OCI-LY3 (cell line): ENCODE measurements at regions not wholly inside any gene's neighbourhood (a gene's known extent, or its start where the extent isn't known, plus 50 kb on each side); places are given as distances from the start of the nearest gene placed in this dataset.

Source experiments
- H2AFZ ChIP-seq: fragments of 200-600, 300-600 bp; shearing (Covaris generic); 2 replicates; pipeline ENCODE4 v1.6.0; 2014; ENCODE audit warnings: antibody characterized with exemption, low read depth, low read length
- H3K27ac ChIP-seq: fragments of 200-600, 300-600 bp; sonication (generic); 2 replicates; pipeline ENCODE4 v1.5.1; 2014; ENCODE audit warnings: mild to moderate bottlenecking, low read length, moderate library complexity, mixed read lengths
- H3K27me3 ChIP-seq: fragments of 200-600, 300-600 bp; sonication (generic); 2 replicates; pipeline ENCODE4 v1.6.1; 2014; ENCODE audit warnings: low read depth, low read length, mixed read lengths
- H3K36me3 ChIP-seq: fragments of 200-600, 300-600 bp; sonication (generic); replicated peaks from 2 replicates; pipeline ENCODE3; 2014; ENCODE audit warnings: low read depth, low read length, mixed read lengths
- H3K4me1 ChIP-seq: fragments of 300-600, 200-600 bp; sonication (generic); 2 replicates; pipeline ENCODE4 v1.6.1; 2014; ENCODE audit warnings: low read length, mixed read lengths
- H3K4me2 ChIP-seq: fragments of 200-600, 300-600 bp; sonication (generic); 2 replicates; pipeline ENCODE4 v1.6.1; 2014; ENCODE audit warnings: low read length, mixed read lengths
- H3K4me3 ChIP-seq: fragments of 300-600, 200-600 bp; sonication (generic); 2 replicates; pipeline ENCODE4 v1.5.1; 2014; ENCODE audit warnings: antibody characterized with exemption, mild to moderate bottlenecking, low read length, moderate library complexity
- H3K79me2 ChIP-seq: fragments of 300-600, 200-600 bp; shearing (Covaris generic); 2 replicates; pipeline ENCODE4 v1.6.1; 2014; ENCODE audit warnings: mild to moderate bottlenecking, low read length, mixed read lengths
- H3K9ac ChIP-seq: fragments of 300-600, 200-600 bp; shearing (Covaris generic); 2 replicates; pipeline ENCODE4 v1.6.0; 2014; ENCODE audit warnings: mild to moderate bottlenecking, low read length, moderate library complexity
- H3K9me3 ChIP-seq: fragments of 200-600, 300-600 bp; shearing (Covaris generic); 2 replicates; pipeline ENCODE4 v1.6.1; 2014; ENCODE audit warnings: low read length, mixed read lengths; ENCODE audit not compliant: insufficient read depth
- H4K20me1 ChIP-seq: fragments of 200-600, 300-600 bp; sonication (generic); 2 replicates; pipeline ENCODE4 v1.6.1; 2016; ENCODE audit warnings: low read length, mixed read lengths; ENCODE audit not compliant: insufficient read depth
- CTCF ChIP-seq: fragments of 200-600, 300-600 bp; sonication (generic); IDR thresholded peaks from 2 replicates; pipeline ENCODE4 v1.5.1; 2014; ENCODE audit warnings: antibody characterized with exemption, low read length, low read depth
- EZH2phosphoT487 ChIP-seq: fragments of 200-600 bp; shearing (Covaris generic); IDR thresholded peaks from 2 replicates; pipeline ENCODE4 v1.6.1; 2018; ENCODE audit warnings: antibody characterized with exemption, mixed run types, low read depth

- no peaks in the 10 kb centered on the region for H3K9me3 ChIP-seq
- TF ChIP-seq CTCF, result no peak
- no peak for TF ChIP-seq EZH2phosphoT487
- H3K4me3 ChIP-seq, result no peak overlapping the region
- no peaks in the 10 kb centered on the region for H3K27me3 ChIP-seq
- H3K27ac ChIP-seq, result no peak overlapping the region
- H2AFZ ChIP-seq, result no peak overlapping the region
- no peaks in the 10 kb centered on the region for H4K20me1 ChIP-seq
- no peak overlapping the region for H3K9ac ChIP-seq
- peaks cover 22% of the 10 kb centered on the region for H3K4me1 ChIP-seq
- peaks cover 7% of the 10 kb centered on the region for H3K36me3 ChIP-seq
- no peak overlapping the region for H3K4me2 ChIP-seq
- no peaks in the 10 kb centered on the region for H3K79me2 ChIP-seq
Observed at GRCh38 chr14:71672596-71672995, 259.6 kb upstream of the RGS6 start.

GRCh38 chr14:71675126-71675899 lies 256.9 kb upstream of the RGS6 start:
- Histone ChIP-seq H3K27ac (no peak overlapping the region), H3K4me3 (no peak overlapping the region), H3K9me3 (no peaks in the 10 kb centered on the region), H2AFZ (no peak overlapping the region), H3K27me3 (no peaks in the 10 kb centered on the region), H3K4me1 (peaks cover 16% of the 10 kb centered on the region), H4K20me1 (no peaks in the 10 kb centered on the region), H3K79me2 (no peaks in the 10 kb centered on the region), H3K4me2 (no peak overlapping the region), H3K9ac (no peak overlapping the region), H3K36me3 (peaks cover 7% of the 10 kb centered on the region)
- no peak for TF ChIP-seq CTCF
- TF ChIP-seq EZH2phosphoT487, result no peak

DNA sequence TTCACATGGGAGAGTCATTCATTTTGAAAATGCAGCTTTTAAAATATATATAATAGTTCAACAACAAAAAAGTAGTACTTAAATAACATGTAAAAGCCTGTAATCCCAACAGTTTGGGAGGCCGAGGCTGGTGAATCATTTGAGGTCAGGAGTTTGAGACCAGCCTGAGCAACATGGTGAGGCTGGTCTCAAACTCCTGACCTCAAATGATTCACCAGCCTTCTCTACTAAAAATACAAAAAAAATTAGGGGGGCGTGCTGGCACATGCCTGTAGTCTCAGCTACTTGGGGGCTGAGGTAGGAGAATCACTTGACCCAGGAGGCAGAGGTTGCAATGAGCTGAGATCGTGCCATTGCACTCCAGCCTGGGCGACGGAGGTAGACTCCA lies 256.3 kb upstream of the RGS6 start:
- Histone ChIP-seq H3K36me3 (peaks cover 7% of the 10 kb centered on the region), H3K4me3 (no peak overlapping the region), H3K4me1 (peaks cover 14% of the 10 kb centered on the region), H3K9me3 (no peaks in the 10 kb centered on the region), H2AFZ (no peak overlapping the region), H3K79me2 (no peaks in the 10 kb centered on the region), H4K20me1 (no peaks in the 10 kb centered on the region), H3K27me3 (no peaks in the 10 kb centered on the region), H3K9ac (no peak overlapping the region), H3K4me2 (no peak overlapping the region), H3K27ac (no peak overlapping the region)
- TF ChIP-seq CTCF (no peak), EZH2phosphoT487 (no peak)

DNA sequence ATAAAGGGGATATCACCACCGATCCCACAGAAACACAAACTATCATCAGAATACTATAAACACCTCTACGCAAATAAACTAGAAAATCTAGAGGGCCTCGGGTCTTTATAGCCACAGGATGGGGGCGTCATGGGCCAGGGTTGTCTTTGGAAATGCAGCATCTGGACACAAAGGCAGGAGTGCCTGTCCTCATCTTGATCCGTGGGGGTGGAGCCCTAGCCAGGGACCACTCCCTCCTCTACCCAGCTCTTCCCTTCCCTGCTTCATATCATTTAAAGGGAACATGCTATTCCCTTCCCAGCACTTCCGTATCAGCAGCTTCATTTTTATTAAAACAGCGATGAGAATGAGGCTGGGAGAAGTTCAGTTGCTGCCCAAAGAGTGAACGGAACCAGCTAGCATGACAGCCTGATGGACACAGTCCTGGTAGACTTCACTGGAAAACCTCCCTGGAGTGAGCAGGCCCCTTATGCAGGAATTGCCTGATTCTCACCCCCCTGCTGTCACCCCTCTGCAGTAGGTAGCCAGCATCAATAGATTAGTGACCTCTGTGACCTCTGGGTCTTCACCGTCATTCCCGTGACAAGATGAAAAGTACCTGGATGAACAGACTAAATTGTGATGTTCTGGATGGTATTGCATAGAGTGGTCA lies 251.4 kb upstream of the RGS6 start:
- Histone ChIP-seq H3K79me2 (no peaks in the 10 kb centered on the region), H3K36me3 (peaks cover 4% of the 10 kb centered on the region), H3K4me1 (no peaks in the 10 kb centered on the region), H2AFZ (no peak overlapping the region), H3K27me3 (no peaks in the 10 kb centered on the region), H4K20me1 (no peaks in the 10 kb centered on the region), H3K4me3 (no peak overlapping the region), H3K27ac (no peak overlapping the region), H3K9me3 (no peaks in the 10 kb centered on the region), H3K4me2 (no peak overlapping the region), H3K9ac (no peak overlapping the region)
- TF ChIP-seq CTCF (no peak), EZH2phosphoT487 (no peak)
